K562 (cell line): ENCODE measurements at regions not wholly inside any gene's neighbourhood (a gene's known extent, or its start where the extent isn't known, plus 50 kb on each side); places are given as distances from the start of the nearest gene placed in this dataset.

ENCODE experiments used
- FOSL1 ChIP-seq: fragments of 200-800 bp; sonication (Bioruptor generic); conservative IDR thresholded peaks from 2 replicates; pipeline ENCODE4 v1.6.1; 2016; ENCODE audit warnings: missing genetic modification characterization, missing compliant biosample characterization
- PTBP1 ChIP-seq: fragments of 200-400 bp; formaldehyde crosslinking; IDR thresholded peaks from 2 replicates; pipeline ENCODE4 v1.6.1; 2017; ENCODE audit warnings: low read depth, low read length
- ZNF175 ChIP-seq: fragments of 200-800 bp; sonication (Bioruptor generic); IDR thresholded peaks from 2 replicates; pipeline ENCODE4 v1.6.1; 2016; ENCODE audit warnings: low read depth, mild to moderate bottlenecking, missing genetic modification characterization, missing compliant biosample characterization
- ZNF830 ChIP-seq: fragments of 250-450 bp; sonication (Bioruptor Pico); IDR thresholded peaks from 2 replicates; pipeline ENCODE4 v1.5.0; 2021; ENCODE audit warnings: mild to moderate bottlenecking

- TF ChIP-seq ZNF175 (CRISPR knock-in tag) (no peak), FOSL1 (tag) (no peak), ZNF830 (CRISPR knock-in tag) (no peak), PTBP1 (no peak)
These were observed 474.3 kb upstream of the CAMK1G start for GRCh38 chr1:209109001-209109785.
